Astrocyte of the spinal cord (primary cell): ENCODE measurements at regions not wholly inside any gene's neighbourhood (a gene's known extent, or its start where the extent isn't known, plus 50 kb on each side); places are given as distances from the start of the nearest gene placed in this dataset.

Experiments used
- DNase-seq: peaks from one replicate; pipeline ENCODE4 v3.0.0; 2011; ENCODE audit warnings: low read depth, low spot score
- H3K4me3 ChIP-seq: 2 replicates; pipeline ENCODE4 v1.5.1; 2011; ENCODE audit warnings: low read depth, mild to moderate bottlenecking, low read length, moderate library complexity
- CTCF ChIP-seq: IDR thresholded peaks from 2 replicates; pipeline ENCODE4 v1.5.1; 2012; ENCODE audit warnings: low read depth, mild to moderate bottlenecking, low read length, inconsistent platforms
- in situ Hi-C: cut with HindIII; loops from 2 replicates; pipeline ENCODE4 v1.10.0; 2017; ENCODE audit warnings: low sequenced_read_pairs

- DNase-seq = peak; percentile 88
- TF ChIP-seq CTCF = peak; percentile 89
- peak overlapping the region; percentile 39 for H3K4me3 ChIP-seq
- in situ Hi-C loops = no loop called here
Observed at GRCh38 chr12:89019439-89020120, 332.7 kb downstream of the DUSP6 start.

GRCh38 chr12:89016970-89017778, 335.1 kb downstream of the DUSP6 start:
- in situ Hi-C loops = no loop called here
- peak overlapping the region; percentile 36 for H3K4me3 ChIP-seq
- peak; percentile 78 for DNase-seq
- peak; percentile 73 for TF ChIP-seq CTCF

GRCh38 chr12:89015419-89015818, 336.9 kb downstream of the DUSP6 start:
- no peak for TF ChIP-seq CTCF
- H3K4me3 ChIP-seq = no peak overlapping the region
- DNase-seq = no peak
- in situ Hi-C loops = no loop called here

- in situ Hi-C loops = no loop called here
- H3K4me3 ChIP-seq = no peak overlapping the region
- TF ChIP-seq CTCF = no peak
- DNase-seq = no peak
Observed at GRCh38 chr12:88998421-88998820, 353.9 kb downstream of the DUSP6 start.

- no peak for TF ChIP-seq CTCF
- in situ Hi-C loops = no loop called here
- no peak overlapping the region for H3K4me3 ChIP-seq
- no peak for DNase-seq
Observed at GRCh38 chr12:88996200-88996788, 356.0 kb downstream of the DUSP6 start.

- H3K4me3 ChIP-seq = no peak overlapping the region
- DNase-seq = no peak
- no peak for TF ChIP-seq CTCF
- in situ Hi-C loops = no loop called here
Observed at GRCh38 chr12:88994971-88995370, 357.3 kb downstream of the DUSP6 start.
